ENCODE measurements at regions not wholly inside any gene's neighbourhood (a gene's known extent, or its start where the extent isn't known, plus 50 kb on each side); places are given as distances from the start of the nearest gene placed in this dataset.
"Not testable (repeated sequence)": the region's sequence is repeated elsewhere in the genome, so short reads cannot be mapped to it uniquely, and the experiment has no call there.

GRCh38 chr7:6917258-6917657 is 91.2 kb upstream of the CCZ1B start:
- H3K9me3 ChIP-seq (replicated peaks in 1 of 3), result no peaks in the 10 kb centered on the region
- no peak overlapping the region for H3K4me3 ChIP-seq
- no peak for DNase-seq
- no peaks in the 10 kb centered on the region for H3K4me1 ChIP-seq (replicated peaks in 1 of 2)
- WGBS, 4 donors, result 65 to 70% (median 67%) methylated on average over 7 of the region's 7 CpGs
- no peak for TF ChIP-seq CTCF (IDR thresholded peaks at IDR 0.05)
- TF ChIP-seq POLR2A (IDR thresholded peaks at IDR 0.05), result no peak
- no peak overlapping the region for H3K27ac ChIP-seq
- H3K27me3 ChIP-seq, result no peaks in the 10 kb centered on the region
- no peaks in the 10 kb centered on the region for H3K36me3 ChIP-seq (replicated peaks in 1 of 2)
- intact Hi-C loops (cut with DNase I), result no loop called here

- H3K9me3 ChIP-seq (replicated peaks in 1 of 3); DNase-seq; H3K4me3 ChIP-seq; H3K27ac ChIP-seq; H3K27me3 ChIP-seq; H3K4me1 ChIP-seq (replicated peaks in 1 of 2); intact Hi-C loops (cut with DNase I); H3K36me3 ChIP-seq (replicated peaks in 1 of 2): not testable (repeated sequence)
- WGBS, 4 donors, result 85 to 96% (median 89%) methylated on average over 7 to 8 of the region's 9 CpGs
These were observed 93.1 kb upstream of the CCZ1B start for GRCh38 chr7:6919169-6919568.

GRCh38 chr7:6924523-6924922 is 98.4 kb upstream of the CCZ1B start:
- H3K36me3 ChIP-seq (replicated peaks in 1 of 2); DNase-seq; H3K27me3 ChIP-seq; H3K4me1 ChIP-seq (replicated peaks in 1 of 2); intact Hi-C loops (cut with DNase I); H3K27ac ChIP-seq; H3K4me3 ChIP-seq; H3K9me3 ChIP-seq (replicated peaks in 1 of 3): not testable (repeated sequence)
- WGBS, 4 donors, result 84 to 100% (median 88%) methylated on average over 5 to 10 of the region's 10 CpGs

- H3K4me1 ChIP-seq (replicated peaks in 1 of 2); intact Hi-C loops (cut with DNase I); H3K36me3 ChIP-seq (replicated peaks in 1 of 2); H3K27ac ChIP-seq; DNase-seq; H3K27me3 ChIP-seq; H3K9me3 ChIP-seq (replicated peaks in 1 of 3); H3K4me3 ChIP-seq: not testable (repeated sequence)
- WGBS, 4 donors, result 71 to 78% (median 77%) methylated on average over 7 to 26 of the region's 26 CpGs
These were observed 100.4 kb upstream of the CCZ1B start for GRCh38 chr7:6926193-6927174.

GRCh38 chr7:6927643-6928042 is 101.6 kb upstream of the CCZ1B start:
- H3K4me1 ChIP-seq (replicated peaks in 1 of 2); H3K36me3 ChIP-seq (replicated peaks in 1 of 2); H3K9me3 ChIP-seq (replicated peaks in 1 of 3); intact Hi-C loops (cut with DNase I); DNase-seq; H3K27me3 ChIP-seq; H3K4me3 ChIP-seq; H3K27ac ChIP-seq: not testable (repeated sequence)
- 74 to 86% (median 82%) methylated on average over 8 of the region's 8 CpGs for WGBS, 4 donors

- not testable (repeated sequence) for H3K9me3 ChIP-seq (replicated peaks in 1 of 3)
These were observed 103.5 kb upstream of the CCZ1B start for GRCh38 chr7:6929588-6929987.

GRCh38 chr7:6930081-6930635 is 104.1 kb upstream of the CCZ1B start:
- H3K4me3 ChIP-seq; H3K9me3 ChIP-seq (replicated peaks in 1 of 3); H3K4me1 ChIP-seq (replicated peaks in 1 of 2); DNase-seq; intact Hi-C loops (cut with DNase I); H3K27me3 ChIP-seq; H3K27ac ChIP-seq; H3K36me3 ChIP-seq (replicated peaks in 1 of 2): not testable (repeated sequence)
- WGBS, 4 donors, result 74 to 88% (median 79%) methylated on average over 7 of the region's 7 CpGs

More at GRCh38 chr7:6929588-6929987, 103.5 kb upstream of the CCZ1B start:
- H3K36me3 ChIP-seq (replicated peaks in 1 of 2); H3K4me3 ChIP-seq; DNase-seq; H3K4me1 ChIP-seq (replicated peaks in 1 of 2); H3K27ac ChIP-seq; intact Hi-C loops (cut with DNase I); H3K27me3 ChIP-seq: not testable (repeated sequence)
- WGBS, 4 donors, result 80 to 86% (median 80%) methylated on average over 5 to 7 of the region's 7 CpGs; no CpG with 5 or more reads in 1 of the 4 donors

Measured in adrenal gland (tissue), 9 donors.